Fibroblast of lung (primary cell): ENCODE measurements at regions not wholly inside any gene's neighbourhood (a gene's known extent, or its start where the extent isn't known, plus 50 kb on each side); places are given as distances from the start of the nearest gene placed in this dataset.

ENCODE experiments used
- CTCF ChIP-seq, 2 donors: IDR thresholded peaks in 1 of 2; conservative IDR thresholded peaks in 1 of 2; 1 replicate in 1 of 2; 2 replicates in 1 of 2; pipeline ENCODE4 v1.5.1; 2011 to 2012; ENCODE audit warnings: low read length in 2 of 2, control low read depth in 1 of 2, inconsistent platforms in 1 of 2, low read depth in 1 of 2, mild to moderate bottlenecking in 1 of 2
- EZH2 ChIP-seq: IDR thresholded peaks from 2 replicates; pipeline ENCODE4 v1.5.1; 2012; ENCODE audit warnings: low read length, control low read depth, mild to moderate bottlenecking; ENCODE audit errors: missing control alignments

- TF ChIP-seq CTCF (conservative IDR thresholded peaks at IDR 0.05 in 1 of 2, IDR thresholded peaks at IDR 0.05 in 1 of 2; ENCODE audit: low read depth in 1 of 2, low read length in 2 of 2), result no peak
- no peak for TF ChIP-seq EZH2
These were observed 274.8 kb upstream of the ST6GAL2 start for GRCh38 chr2:107160640-107161239.
